GM23338 (cell line): ENCODE measurements at regions not wholly inside any gene's neighbourhood (a gene's known extent, or its start where the extent isn't known, plus 50 kb on each side); places are given as distances from the start of the nearest gene placed in this dataset.

Experiments
- ATAC-seq: fragments of 200-7000 bp; cut with Tn5 transposase; 3 replicates; pipeline ENCODE4 v1.9.1; 2020
- DNase-seq: peaks from one replicate; pipeline ENCODE4 v3.0.0-alpha.2; 2015; ENCODE audit warnings: low spot score
- H2AFZ ChIP-seq: fragments of 200-600 bp; sonication (generic); 2 replicates; pipeline ENCODE4 v1.8.0; 2016; ENCODE audit warnings: antibody characterized with exemption, mild to moderate bottlenecking, moderate library complexity
- H3F3A ChIP-seq: fragments of 200-600 bp; sonication (generic); replicated peaks from 2 replicates; pipeline ENCODE4 v1.8.0; 2017; ENCODE audit warnings: antibody characterized with exemption, mixed run types, low read depth
- H3K27ac ChIP-seq: fragments of 200-600 bp; sonication (generic); 2 replicates; pipeline ENCODE4 v1.6.1; 2016; ENCODE audit warnings: low read depth
- H3K27me3 ChIP-seq: fragments of 200-600 bp; sonication (generic); 2 replicates; pipeline ENCODE4 v1.8.0; 2016; ENCODE audit warnings: mild to moderate bottlenecking, mixed run types, moderate library complexity; ENCODE audit not compliant: insufficient read depth
- H3K36me3 ChIP-seq: fragments of 200-600 bp; sonication (generic); 2 replicates; pipeline ENCODE4 v1.8.0; 2016; ENCODE audit warnings: mild to moderate bottlenecking; ENCODE audit not compliant: insufficient read depth
- H3K4me1 ChIP-seq: fragments of 200-600 bp; sonication (generic); 2 replicates; pipeline ENCODE4 v1.8.0; 2016; ENCODE audit warnings: mild to moderate bottlenecking, moderate library complexity; ENCODE audit not compliant: insufficient read depth
- H3K4me2 ChIP-seq: fragments of 200-600 bp; sonication (generic); 2 replicates; pipeline ENCODE4 v1.7.1; 2017; ENCODE audit warnings: mixed run types
- H3K4me3 ChIP-seq: fragments of 200-600 bp; sonication (generic); 2 replicates; pipeline ENCODE4 v1.6.1; 2016; ENCODE audit warnings: mixed run types
- H3K79me2 ChIP-seq: fragments of 200-600 bp; sonication (generic); replicated peaks from 2 replicates; pipeline ENCODE4 v1.8.0; 2017; ENCODE audit warnings: mild to moderate bottlenecking; ENCODE audit not compliant: insufficient read depth
- H3K9me2 ChIP-seq: fragments of 200-600 bp; sonication (generic); 2 replicates; pipeline ENCODE4 v1.8.0; 2017; ENCODE audit not compliant: insufficient read depth
- H4K20me1 ChIP-seq: fragments of 200-600 bp; sonication (generic); replicated peaks from 2 replicates; pipeline ENCODE4 v1.8.0; 2017; ENCODE audit warnings: mild to moderate bottlenecking; ENCODE audit not compliant: insufficient read depth
- H3K27ac Mint-ChIP-seq: 2 replicates; pipeline ENCODE4 v1.8.0; 2020; ENCODE audit warnings: inconsistent platforms, mild to moderate bottlenecking, moderate library complexity, mixed read lengths
- H3K27me3 Mint-ChIP-seq: 3 replicates; pipeline ENCODE4 v1.8.0; 2022; ENCODE audit warnings: low read depth, mild to moderate bottlenecking, moderate library complexity, mixed read lengths, inconsistent platforms; ENCODE audit not compliant: insufficient read depth, poor library complexity
- H3K36me3 Mint-ChIP-seq: 3 replicates; pipeline ENCODE4 v1.8.0; 2021; ENCODE audit warnings: low read depth, mild to moderate bottlenecking, inconsistent platforms, moderate library complexity, mixed read lengths
- H3K4me1 Mint-ChIP-seq: 3 replicates; pipeline ENCODE4 v1.8.0; 2020; ENCODE audit warnings: mild to moderate bottlenecking, inconsistent platforms, mixed read lengths
- H3K4me3 Mint-ChIP-seq: 3 replicates; pipeline ENCODE4 v1.8.0; 2021; ENCODE audit warnings: moderate library complexity, mild to moderate bottlenecking, inconsistent platforms, mixed read lengths
- H3K9me3 Mint-ChIP-seq: 3 replicates; pipeline ENCODE4 v1.8.0; 2020; ENCODE audit warnings: moderate library complexity, mild to moderate bottlenecking, inconsistent platforms, mixed read lengths
- CREB1 ChIP-seq: fragments of 250-450 bp; sonication (Bioruptor Pico); IDR thresholded peaks from 2 replicates; pipeline ENCODE4 v1.5.0; 2020; ENCODE audit warnings: low read depth, mild to moderate bottlenecking, moderate library complexity
- ETS1 ChIP-seq: IDR thresholded peaks from 2 replicates; pipeline ENCODE4 v1.6.1; 2016; ENCODE audit warnings: antibody characterized with exemption
- EZH2 ChIP-seq: fragments of 200-600 bp; sonication (generic); IDR thresholded peaks from one replicate; pipeline ENCODE4 v1.8.0; 2017; ENCODE audit warnings: antibody characterized with exemption, mild to moderate bottlenecking, low read depth; ENCODE audit not compliant: unreplicated experiment
- POLR2AphosphoS5 ChIP-seq: IDR thresholded peaks from 2 replicates; pipeline ENCODE4 v1.6.1; 2016; ENCODE audit warnings: antibody characterized with exemption, low read depth
- REST ChIP-seq: IDR thresholded peaks from one replicate; pipeline ENCODE4 v1.6.1; 2018; ENCODE audit warnings: antibody characterized with exemption; ENCODE audit not compliant: unreplicated experiment
- STAT1 ChIP-seq: IDR thresholded peaks from one replicate; pipeline ENCODE4 v1.6.1; 2016; ENCODE audit warnings: antibody characterized with exemption; ENCODE audit not compliant: unreplicated experiment
- ZNF114 ChIP-seq: fragments of 250-450 bp; sonication (Bioruptor Pico); IDR thresholded peaks from 2 replicates; pipeline ENCODE4 v1.5.0; 2020; ENCODE audit warnings: mild to moderate bottlenecking, moderate library complexity
- ZNF462 ChIP-seq: fragments of 250-450 bp; sonication (Bioruptor Pico); IDR thresholded peaks from 2 replicates; pipeline ENCODE4 v1.5.0; 2020; ENCODE audit warnings: mild to moderate bottlenecking, moderate library complexity

- Histone ChIP-seq H3K27me3 (no peaks in the 10 kb centered on the region), H3K4me2 (no peak overlapping the region), H3K79me2 (no peaks in the 10 kb centered on the region), H3F3A (no peaks in the 10 kb centered on the region), H2AFZ (peak overlapping the region; percentile 12; the same call in 1 of the 2 replicates), H3K4me1 (no peaks in the 10 kb centered on the region), H3K9me2 (no peaks in the 10 kb centered on the region), H3K27ac (no peak overlapping the region), H4K20me1 (no peaks in the 10 kb centered on the region), H3K36me3 (no peaks in the 10 kb centered on the region), H3K4me3 (no peak overlapping the region)
- Mint-ChIP-seq H3K27me3 (peaks cover 1% of the 10 kb centered on the region), H3K4me1 (no peaks in the 10 kb centered on the region), H3K9me3 (no peaks in the 10 kb centered on the region; the same call in 2 of the 3 replicates), H3K4me3 (no peak overlapping the region), H3K36me3 (no peaks in the 10 kb centered on the region), H3K27ac (no peak overlapping the region)
- TF ChIP-seq EZH2 (no peak), STAT1 (no peak), ZNF114 (no peak), ETS1 (no peak), ZNF462 (CRISPR knock-in tag) (no peak), CREB1 (CRISPR knock-in tag) (no peak), POLR2AphosphoS5 (no peak), REST (no peak)
- DNase-seq = no peak
- ATAC-seq = no peak
These were observed 954.1 kb upstream of the INTU start for GRCh38 chr4:126678618-126679017.
